ENCODE measurements at regions not wholly inside any gene's neighbourhood (a gene's known extent, or its start where the extent isn't known, plus 50 kb on each side); places are given as distances from the start of the nearest gene placed in this dataset.

GRCh38 chr19:30231408-30232318, 140.5 kb upstream of the ZNF536 start (continued):
- TF ChIP-seq INSM2 (tag by site-specific recombination; IDR thresholded peaks at IDR 0.05) (no peak), ZNF600 (tag by site-specific recombination; IDR thresholded peaks at IDR 0.05) (peak; percentile 88; the same call in 1 of the 2 replicates), ZNF398 (tag by site-specific recombination; IDR thresholded peaks at IDR 0.05) (peak; percentile 26; the same call in 1 of the 2 replicates), ZSCAN4 (tag by site-specific recombination; IDR thresholded peaks at IDR 0.05) (peak; percentile 85), ZBTB1 (tag by site-specific recombination; IDR thresholded peaks at IDR 0.05) (0 out of 2 replicates have a peak, but pooled peaks have one; percentile 9), KLF1 (tag by site-specific recombination; IDR thresholded peaks at IDR 0.05) (peak; percentile 66)

- Histone ChIP-seq H3K36me3 (ENCODE audit: control insufficient read depth in 2 of 2, insufficient read depth in 1 of 2, low read length in 2 of 2) (no peaks in the 10 kb centered on the region), H3K27ac (ENCODE audit: extremely low read depth, low read depth, low read length) (no peak overlapping the region), H3K4me1 (ENCODE audit: control insufficient read depth, insufficient read depth, low read length) (peaks cover 23% of the 10 kb centered on the region), H3K4me3 (ENCODE audit: low read depth, low read length) (no peak overlapping the region), H3K9me3 (ENCODE audit: control insufficient read depth, insufficient read depth, low read depth, low read length) (no peaks in the 10 kb centered on the region)
- ChIA-PET POLR2A (no interaction called here), CTCF (interaction anchor here (0.6 to 0.7 kb wide), 3 partner anchors 144 to 598 kb away, joined by 3 to 4 read pairs (median 4); no protein-coding TSS in a partner anchor)
- TF ChIP-seq ZBTB6 (tag by site-specific recombination; IDR thresholded peaks at IDR 0.05) = peak; percentile 44; the same call in 1 of the 2 replicates
- no peak for TF ChIP-seq ZNF473 (tag by site-specific recombination; IDR thresholded peaks at IDR 0.05)
- peak; percentile 11 for TF ChIP-seq ZBTB26 (tag by site-specific recombination; optimal IDR thresholded peaks at IDR 0.05)
- no peak for TF ChIP-seq ZNF510 (tag by site-specific recombination; IDR thresholded peaks at IDR 0.05; ENCODE audit: insufficient replicate concordance)
- TF ChIP-seq ZNF221 (tag by site-specific recombination; IDR thresholded peaks at IDR 0.05; ENCODE audit: borderline replicate concordance) = no peak
- TF ChIP-seq ZNF362 (tag by site-specific recombination; IDR thresholded peaks at IDR 0.05) = 0 out of 2 replicates have a peak, but pooled peaks have one; percentile 32
- TF ChIP-seq ELK4 (IDR thresholded peaks at IDR 0.05; ENCODE audit: borderline replicate concordance, low read depth, low read length) = no peak
- peak; percentile 98 for TF ChIP-seq ZNF121 (tag by site-specific recombination; IDR thresholded peaks at IDR 0.05)
- no peak for TF ChIP-seq OSR2 (tag by site-specific recombination; IDR thresholded peaks at IDR 0.05)
- no peak for TF ChIP-seq ZNF548 (tag by site-specific recombination; IDR thresholded peaks at IDR 0.05)
Observed at GRCh38 chr19:30233375-30233774, 138.8 kb upstream of the ZNF536 start.
